Prostate gland (tissue), 2 donors: ENCODE measurements at regions not wholly inside any gene's neighbourhood (a gene's known extent, or its start where the extent isn't known, plus 50 kb on each side); places are given as distances from the start of the nearest gene placed in this dataset.

Source experiments
- CTCF ChIP-seq, 4 experiments: fragments of 200-600 bp in 2 of 4; fragments of 450-650 bp in 2 of 4; sonication (generic) in 2 of 4; IDR thresholded peaks; 1 replicate in 3 of 4; 2 replicates in 1 of 4; pipeline ENCODE4 v1.5.1; 2016 to 2019; ENCODE audit warnings: antibody characterized with exemption in 4 of 4, mild to moderate bottlenecking in 2 of 4, moderate library complexity in 2 of 4
- POLR2A ChIP-seq: fragments of 450-650 bp; IDR thresholded peaks from one replicate; pipeline ENCODE4 v1.6.1; 2016; ENCODE audit warnings: antibody characterized with exemption, mild to moderate bottlenecking
- POLR2AphosphoS5 ChIP-seq: sonication (generic); formaldehyde crosslinking; IDR thresholded peaks from one replicate; pipeline ENCODE4 v1.6.1; 2017; ENCODE audit warnings: antibody characterized with exemption

- TF ChIP-seq CTCF (IDR thresholded peaks at IDR 0.05): no peak
- TF ChIP-seq POLR2A: no peak
- TF ChIP-seq POLR2AphosphoS5: no peak
Observed at GRCh38 chr6:119965900-119966299, 616.3 kb upstream of the MAN1A1 start.
